ENCODE measurements at regions not wholly inside any gene's neighbourhood (a gene's known extent, or its start where the extent isn't known, plus 50 kb on each side); places are given as distances from the start of the nearest gene placed in this dataset.

DNA sequence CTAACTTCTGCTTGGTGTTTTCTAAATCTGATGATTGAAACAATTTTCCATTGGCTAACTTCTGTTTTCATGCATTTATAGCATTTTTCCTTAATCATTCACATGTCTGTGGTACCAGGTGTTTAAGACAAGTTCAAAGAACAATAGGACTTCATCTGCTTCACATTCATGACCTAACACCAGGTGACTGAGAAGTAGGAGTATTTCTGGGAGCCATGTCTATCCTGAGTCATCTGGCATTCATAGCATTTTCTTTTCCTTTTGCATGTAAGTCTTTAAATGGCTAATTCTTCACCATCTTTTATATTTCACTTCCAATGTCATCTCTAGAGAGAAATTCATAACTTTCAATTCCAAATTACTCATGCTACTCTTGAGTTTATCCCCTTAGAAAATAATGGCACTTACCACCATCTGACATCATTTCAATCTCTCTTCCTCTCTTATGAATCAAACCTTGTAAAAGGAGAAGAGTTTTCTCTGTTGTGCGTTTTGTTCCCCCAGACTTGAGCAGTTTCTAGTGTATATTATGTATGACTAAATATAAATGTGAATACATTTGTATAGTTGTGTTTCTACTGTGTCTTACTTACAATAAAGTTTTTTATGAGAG, 1196.1 kb upstream of the CDH9 start:
- Histone ChIP-seq H3K36me3 (ENCODE audit: insufficient read depth, low read length) (no peaks in the 10 kb centered on the region), H3K4me2 (ENCODE audit: low read length) (no peak overlapping the region), H3K4me3 (ENCODE audit: low read depth, low read length, poor library complexity, severe bottlenecking) (no peak overlapping the region), H3K79me2 (ENCODE audit: insufficient read depth, low read depth, low read length) (no peaks in the 10 kb centered on the region), H3K4me1 (ENCODE audit: insufficient read depth, low read length, poor library complexity, severe bottlenecking) (no peaks in the 10 kb centered on the region), H4K20me1 (ENCODE audit: insufficient read depth, low read length) (no peaks in the 10 kb centered on the region), H3K9me3 (ENCODE audit: low read length) (no peaks in the 10 kb centered on the region), H2AFZ (ENCODE audit: low read length) (no peak overlapping the region), H3K9me2 (ENCODE audit: insufficient read depth, low read length) (no peaks in the 10 kb centered on the region), H3K27ac (ENCODE audit: low read depth, low read length, poor library complexity, severe bottlenecking) (no peak overlapping the region)
- no peak for DNase-seq (ENCODE audit: low spot score)
- ChIA-PET CTCF (ENCODE audit: unreplicated experiment) (no interaction called here), POLR2A (no interaction called here)
- no TSS peak for BruUV-seq (replicated peaks)
- TF ChIP-seq, protein P1, sequence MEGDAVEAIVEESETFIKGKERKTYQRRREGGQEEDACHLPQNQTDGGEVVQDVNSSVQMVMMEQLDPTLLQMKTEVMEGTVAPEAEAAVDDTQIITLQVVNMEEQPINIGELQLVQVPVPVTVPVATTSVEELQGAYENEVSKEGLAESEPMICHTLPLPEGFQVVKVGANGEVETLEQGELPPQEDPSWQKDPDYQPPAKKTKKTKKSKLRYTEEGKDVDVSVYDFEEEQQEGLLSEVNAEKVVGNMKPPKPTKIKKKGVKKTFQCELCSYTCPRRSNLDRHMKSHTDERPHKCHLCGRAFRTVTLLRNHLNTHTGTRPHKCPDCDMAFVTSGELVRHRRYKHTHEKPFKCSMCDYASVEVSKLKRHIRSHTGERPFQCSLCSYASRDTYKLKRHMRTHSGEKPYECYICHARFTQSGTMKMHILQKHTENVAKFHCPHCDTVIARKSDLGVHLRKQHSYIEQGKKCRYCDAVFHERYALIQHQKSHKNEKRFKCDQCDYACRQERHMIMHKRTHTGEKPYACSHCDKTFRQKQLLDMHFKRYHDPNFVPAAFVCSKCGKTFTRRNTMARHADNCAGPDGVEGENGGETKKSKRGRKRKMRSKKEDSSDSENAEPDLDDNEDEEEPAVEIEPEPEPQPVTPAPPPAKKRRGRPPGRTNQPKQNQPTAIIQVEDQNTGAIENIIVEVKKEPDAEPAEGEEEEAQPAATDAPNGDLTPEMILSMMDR (conservative IDR thresholded peaks at IDR 0.05; ENCODE audit: low read length), result no peak
- TF ChIP-seq EZH2phosphoT487 (IDR thresholded peaks at IDR 0.05; ENCODE audit: borderline replicate concordance, low read depth, low read length), result no peak
- intact Hi-C loops (cut with micrococcal nuclease; ENCODE audit: unreplicated experiment), result no loop called here

DNA sequence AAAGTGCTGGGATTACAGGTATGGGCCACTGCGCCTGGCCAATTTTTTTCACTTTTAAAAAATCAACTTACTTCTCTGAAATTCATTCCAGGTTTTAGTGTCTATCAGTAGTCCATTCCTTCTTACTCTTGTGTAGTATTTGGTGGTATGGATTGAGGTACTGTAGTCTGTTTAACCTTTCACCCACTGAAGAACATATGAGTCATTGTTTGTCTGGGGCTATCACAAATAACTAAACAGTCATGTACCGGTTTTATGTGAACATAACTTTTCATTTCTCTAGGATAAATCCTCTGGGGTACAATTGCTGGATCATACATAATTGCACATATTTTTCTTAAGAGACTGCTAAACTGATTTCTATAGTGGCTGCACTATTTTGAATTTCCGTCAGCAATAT, 1188.0 kb upstream of the CDH9 start:
- H2AFZ ChIP-seq (ENCODE audit: low read length), result no peak overlapping the region
- CTCF ChIA-PET (ENCODE audit: unreplicated experiment), result no interaction called here
- no peaks in the 10 kb centered on the region for H3K9me3 ChIP-seq (ENCODE audit: low read length)
- no peaks in the 10 kb centered on the region for H3K79me2 ChIP-seq (ENCODE audit: insufficient read depth, low read depth, low read length)
- H3K4me3 ChIP-seq (ENCODE audit: low read depth, low read length, poor library complexity, severe bottlenecking), result no peak overlapping the region
- no peak for TF ChIP-seq EZH2phosphoT487 (IDR thresholded peaks at IDR 0.05; ENCODE audit: borderline replicate concordance, low read depth, low read length)
- TF ChIP-seq, protein P1 (conservative IDR thresholded peaks at IDR 0.05; ENCODE audit: low read length), result no peak
- H3K4me1 ChIP-seq (ENCODE audit: insufficient read depth, low read length, poor library complexity, severe bottlenecking), result no peaks in the 10 kb centered on the region
- no peak overlapping the region for H3K4me2 ChIP-seq (ENCODE audit: low read length)
- no peaks in the 10 kb centered on the region for H3K9me2 ChIP-seq (ENCODE audit: insufficient read depth, low read length)
- H4K20me1 ChIP-seq (ENCODE audit: insufficient read depth, low read length), result no peaks in the 10 kb centered on the region
- no peaks in the 10 kb centered on the region for H3K36me3 ChIP-seq (ENCODE audit: insufficient read depth, low read length)
- BruUV-seq (replicated peaks), result no TSS peak
- POLR2A ChIA-PET, result no interaction called here
- intact Hi-C loops (cut with micrococcal nuclease; ENCODE audit: unreplicated experiment), result no loop called here
- no peak for DNase-seq (ENCODE audit: low spot score)
- H3K27ac ChIP-seq (ENCODE audit: low read depth, low read length, poor library complexity, severe bottlenecking), result no peak overlapping the region

DNA sequence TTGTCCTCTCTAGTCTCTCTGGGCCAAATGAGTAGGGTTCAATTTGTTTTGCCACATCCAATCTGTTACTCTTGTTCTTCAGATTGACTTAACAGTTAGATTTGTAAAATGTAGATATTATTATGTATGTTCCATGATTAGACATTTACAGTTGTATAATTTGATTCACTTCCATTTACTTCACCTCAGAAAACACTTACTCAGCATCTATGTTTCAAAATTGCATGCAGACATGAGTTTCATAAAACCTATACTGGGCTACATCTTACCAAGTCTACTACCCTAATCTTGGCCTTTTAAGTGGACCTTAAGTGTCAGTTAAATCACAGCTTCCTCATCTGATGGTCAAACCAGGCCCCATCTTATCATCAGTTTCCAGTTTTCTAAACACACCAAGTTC, 1181.2 kb upstream of the CDH9 start:
- H3K9me3 ChIP-seq (ENCODE audit: low read length), result no peaks in the 10 kb centered on the region
- no peaks in the 10 kb centered on the region for H3K4me1 ChIP-seq (ENCODE audit: insufficient read depth, low read length, poor library complexity, severe bottlenecking)
- no peaks in the 10 kb centered on the region for H3K79me2 ChIP-seq (ENCODE audit: insufficient read depth, low read depth, low read length)
- intact Hi-C loops (cut with micrococcal nuclease; ENCODE audit: unreplicated experiment), result no loop called here
- H3K27ac ChIP-seq (ENCODE audit: low read depth, low read length, poor library complexity, severe bottlenecking), result no peak overlapping the region
- H3K4me2 ChIP-seq (ENCODE audit: low read length), result no peak overlapping the region
- H4K20me1 ChIP-seq (ENCODE audit: insufficient read depth, low read length), result no peaks in the 10 kb centered on the region
- H3K9me2 ChIP-seq (ENCODE audit: insufficient read depth, low read length), result no peaks in the 10 kb centered on the region
- H2AFZ ChIP-seq (ENCODE audit: low read length), result no peak overlapping the region
- no peaks in the 10 kb centered on the region for H3K36me3 ChIP-seq (ENCODE audit: insufficient read depth, low read length)
- ChIA-PET POLR2A (no interaction called here), CTCF (ENCODE audit: unreplicated experiment) (no interaction called here)
- BruUV-seq (replicated peaks), result no TSS peak
- H3K4me3 ChIP-seq (ENCODE audit: low read depth, low read length, poor library complexity, severe bottlenecking), result no peak overlapping the region
- TF ChIP-seq, protein P1 (conservative IDR thresholded peaks at IDR 0.05; ENCODE audit: low read length), result no peak
- TF ChIP-seq EZH2phosphoT487 (IDR thresholded peaks at IDR 0.05; ENCODE audit: borderline replicate concordance, low read depth, low read length), result no peak
- no peak for DNase-seq (ENCODE audit: low spot score)

All from OCI-LY7 (cell line).